NCI-H1092 treated with DMSO at 0.1 percent for 48 hours (cell line): ENCODE measurements at regions not wholly inside any gene's neighbourhood (a gene's known extent, or its start where the extent isn't known, plus 50 kb on each side); places are given as distances from the start of the nearest gene placed in this dataset.

ENCODE experiments used
- DNase-seq: peaks from one replicate; lab custom pipeline; 2025; lab: John Stamatoyannopoulos, UW

DNA sequence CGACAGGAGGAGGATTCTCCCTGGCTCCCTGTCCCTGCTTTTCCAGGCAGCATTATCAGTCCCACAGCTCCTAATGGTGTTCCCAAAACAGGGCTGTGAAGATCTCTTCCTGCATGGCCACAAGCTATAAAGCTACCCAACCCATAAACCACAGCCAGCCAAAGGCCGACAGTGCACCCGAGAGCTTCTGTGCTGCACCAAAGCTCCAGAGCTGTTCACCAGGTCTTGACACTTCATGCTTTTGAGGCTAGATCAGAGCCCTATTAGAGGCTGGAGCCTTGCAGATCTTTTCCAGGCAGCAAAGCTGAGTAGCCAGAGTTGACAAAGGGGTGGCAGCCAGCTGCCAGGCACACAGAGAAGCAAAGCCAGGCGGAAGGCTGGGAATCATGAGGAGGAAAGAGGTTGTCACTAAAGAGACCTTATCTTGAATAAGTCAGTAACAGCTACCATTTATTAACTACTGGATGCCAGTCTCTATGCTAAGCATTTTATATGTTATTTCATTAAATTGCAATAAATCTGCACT is 180.4 kb downstream of the KATNAL1 start:
- no peak for DNase-seq

DNA sequence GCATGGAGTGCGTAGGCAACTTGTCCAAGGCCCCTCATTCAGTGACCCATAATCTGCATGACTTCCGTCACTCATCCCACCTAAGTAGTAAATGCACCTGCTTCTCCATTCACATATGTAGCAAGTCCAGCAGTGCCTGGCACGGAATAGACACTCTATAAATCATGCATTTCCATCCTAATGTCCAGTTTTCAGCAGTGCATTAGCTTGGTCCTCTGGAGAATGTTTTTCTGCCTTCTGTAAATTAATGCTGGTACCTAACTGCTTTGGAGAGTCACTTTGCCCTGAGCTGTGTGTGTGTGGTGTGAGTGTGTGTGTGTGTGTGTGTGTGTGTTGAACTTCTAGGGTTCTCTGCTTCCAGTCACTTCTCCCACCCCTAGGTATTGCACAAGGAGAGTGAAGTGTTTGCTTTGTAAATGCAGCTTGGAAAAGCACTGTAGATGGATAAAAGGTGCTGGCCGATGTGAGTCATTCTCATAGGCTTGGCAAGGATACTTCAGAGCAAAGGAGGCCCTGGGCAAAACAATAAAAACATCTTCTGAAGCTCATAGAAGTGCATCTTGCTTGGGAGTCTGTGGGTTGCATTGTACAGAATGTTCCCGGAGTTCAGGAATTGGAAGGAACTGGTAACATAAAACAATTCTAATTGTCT is 181.8 kb downstream of the KATNAL1 start:
- DNase-seq, result peak; percentile 67

DNA sequence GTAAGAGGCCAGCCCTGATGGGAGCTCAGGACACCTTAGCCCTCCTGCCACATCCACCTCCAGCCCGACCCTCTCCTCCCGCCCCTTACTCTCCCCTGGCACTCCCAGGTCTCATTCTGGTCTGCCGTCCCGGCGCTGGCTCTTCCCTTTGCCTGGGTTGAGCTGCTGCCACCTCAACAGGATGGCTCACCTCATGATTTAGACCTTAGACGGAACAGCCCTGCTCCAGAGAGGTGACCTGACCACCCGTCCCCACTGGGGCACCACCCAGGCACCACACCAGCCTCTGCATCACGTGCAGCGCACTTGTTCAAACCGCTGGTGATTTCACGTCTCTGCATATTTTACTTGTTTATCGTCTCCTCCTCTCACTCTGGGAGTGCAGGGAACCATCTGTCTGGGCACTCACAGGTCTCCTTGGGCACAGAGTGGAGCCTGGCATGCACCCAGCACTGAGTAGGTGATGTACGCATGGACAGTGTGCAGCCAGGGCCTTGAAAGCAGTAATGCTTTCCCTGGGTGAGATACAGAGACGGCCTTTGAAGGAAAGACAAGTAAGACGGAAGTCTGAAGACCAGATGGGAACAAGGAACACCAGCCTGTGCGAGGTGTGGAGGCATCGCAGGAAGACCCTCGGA is 183.1 kb downstream of the KATNAL1 start:
- peak; percentile 10 for DNase-seq

DNA sequence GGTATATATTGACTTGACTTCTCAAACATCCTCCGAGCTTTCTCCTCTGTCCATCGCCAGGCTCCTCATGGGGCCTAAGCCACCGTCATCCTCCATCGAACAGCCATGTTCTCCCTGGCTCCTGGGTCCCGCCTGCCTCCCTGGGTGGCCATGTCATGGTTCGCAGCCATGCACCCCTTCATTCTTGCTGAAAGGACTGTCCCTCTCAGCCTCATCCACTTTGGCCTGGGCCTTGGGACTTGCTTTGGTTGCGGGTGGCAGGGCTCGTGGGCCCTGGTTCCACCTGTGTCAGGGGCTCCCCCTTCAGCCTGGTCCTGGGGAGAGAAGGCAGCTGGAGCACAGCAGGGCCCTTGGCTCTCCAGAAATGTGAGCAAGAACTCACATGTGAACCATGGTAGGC is 183.8 kb downstream of the KATNAL1 start:
- DNase-seq, result no peak

DNA sequence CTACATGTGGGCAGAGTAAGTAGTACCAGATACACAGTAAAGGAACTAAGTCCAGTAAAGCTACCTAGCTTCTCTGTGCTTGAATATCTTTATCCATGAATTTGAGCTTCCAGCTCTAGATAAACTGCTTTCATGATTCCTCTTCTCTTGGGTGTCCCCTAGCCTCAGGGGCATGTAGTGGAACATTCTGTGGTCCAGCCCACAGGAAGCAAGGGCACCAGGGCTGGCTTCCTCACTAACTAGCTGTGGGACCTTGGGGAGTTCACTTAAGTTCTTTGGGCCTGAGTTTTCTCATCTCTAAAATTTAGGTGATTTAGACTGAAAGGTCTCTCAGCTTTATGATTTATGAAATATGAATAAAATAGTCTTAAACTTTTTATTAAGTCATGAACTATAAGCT is 185.7 kb downstream of the KATNAL1 start:
- DNase-seq, result no peak

DNA sequence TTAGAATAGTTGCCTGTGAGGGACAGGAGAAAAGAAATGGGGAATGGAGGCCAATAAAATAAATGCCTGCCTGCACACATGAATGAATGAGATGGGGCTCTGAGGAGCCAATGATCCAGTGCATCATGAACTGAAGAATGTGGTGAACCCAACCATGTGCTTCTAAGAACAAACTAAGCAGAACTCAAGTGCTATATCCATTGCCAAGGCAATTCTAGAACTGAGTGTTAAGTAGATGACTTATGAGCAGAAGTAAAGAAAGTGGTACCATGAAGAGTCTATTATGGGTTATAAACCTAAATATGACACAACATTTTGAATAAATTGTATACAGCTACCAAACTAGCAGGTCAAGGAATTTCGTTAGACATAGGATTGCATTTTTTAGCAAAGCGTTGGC is 186.1 kb downstream of the KATNAL1 start:
- no peak for DNase-seq

DNA sequence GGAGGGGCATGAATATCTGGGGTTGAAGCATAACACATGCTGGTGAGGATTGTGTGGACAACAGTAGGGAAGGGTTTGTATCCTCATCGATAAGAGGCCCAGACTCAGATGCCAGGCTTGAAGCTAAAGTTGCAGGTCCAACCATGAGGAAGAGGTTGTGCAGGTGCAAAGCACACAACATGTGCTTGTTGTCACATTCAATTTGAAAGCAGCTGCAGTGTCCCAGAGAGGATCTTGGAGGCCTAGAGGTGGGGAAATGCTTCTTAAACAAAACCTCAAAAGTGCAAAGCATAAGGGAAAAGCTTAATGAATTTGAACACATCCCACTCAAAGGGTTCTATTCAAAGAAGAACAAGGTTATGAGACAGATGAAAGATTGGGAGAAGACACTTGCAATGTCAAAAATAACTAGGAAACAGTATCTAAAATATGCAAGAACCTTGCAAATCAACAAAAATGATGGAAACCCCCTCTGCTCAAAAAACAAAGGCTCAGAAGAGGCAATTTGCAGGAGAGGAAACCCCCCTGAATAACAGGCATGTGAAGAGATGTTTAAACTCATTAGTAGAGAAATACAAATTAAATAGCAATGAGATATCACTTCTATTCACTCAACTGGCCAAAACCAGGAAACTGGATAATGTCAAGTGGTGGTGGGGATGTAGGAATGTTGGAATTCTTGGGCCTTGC is 187.1 kb downstream of the KATNAL1 start:
- DNase-seq, result no peak

DNA sequence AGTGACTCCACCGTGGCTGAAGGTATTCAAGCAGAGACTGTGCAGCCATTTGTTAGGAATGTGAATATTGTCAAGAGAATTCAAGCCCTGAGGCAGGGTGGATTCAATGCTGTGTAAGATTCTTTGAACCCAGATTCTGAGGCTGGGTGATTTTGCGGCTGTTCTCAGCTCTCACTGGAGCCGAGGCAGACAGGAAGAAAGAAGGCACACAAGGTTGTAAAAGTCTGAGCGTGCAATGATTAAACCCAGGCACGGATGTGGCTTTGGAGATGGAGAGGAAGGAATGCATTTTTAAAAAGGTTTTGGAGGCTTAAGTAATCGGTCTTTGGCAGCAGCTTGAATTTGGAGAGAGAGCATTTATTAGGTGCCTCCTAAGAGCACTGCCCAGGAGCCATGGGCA is 187.9 kb downstream of the KATNAL1 start:
- peak; percentile 6 for DNase-seq

DNA sequence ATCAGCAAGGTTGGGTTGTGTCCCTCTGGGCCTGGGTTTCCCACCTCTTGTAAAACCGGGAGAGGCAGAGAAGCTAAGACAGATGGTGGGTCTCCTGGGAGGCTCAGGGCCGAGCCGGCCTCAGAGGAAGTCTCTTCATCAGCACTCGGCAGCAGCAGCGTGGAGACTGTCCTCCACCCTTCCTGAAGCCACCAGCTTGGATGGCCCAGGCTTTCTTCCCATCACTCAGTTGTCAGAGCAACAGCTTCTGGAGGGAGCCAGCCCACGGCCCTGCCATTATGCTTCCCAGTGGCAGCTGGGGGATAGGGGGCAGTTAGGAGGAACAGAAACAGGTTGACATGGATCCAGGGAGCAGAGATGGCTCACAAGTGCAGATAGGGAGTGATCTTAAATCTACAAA is 191.0 kb downstream of the KATNAL1 start:
- DNase-seq, result no peak

DNA sequence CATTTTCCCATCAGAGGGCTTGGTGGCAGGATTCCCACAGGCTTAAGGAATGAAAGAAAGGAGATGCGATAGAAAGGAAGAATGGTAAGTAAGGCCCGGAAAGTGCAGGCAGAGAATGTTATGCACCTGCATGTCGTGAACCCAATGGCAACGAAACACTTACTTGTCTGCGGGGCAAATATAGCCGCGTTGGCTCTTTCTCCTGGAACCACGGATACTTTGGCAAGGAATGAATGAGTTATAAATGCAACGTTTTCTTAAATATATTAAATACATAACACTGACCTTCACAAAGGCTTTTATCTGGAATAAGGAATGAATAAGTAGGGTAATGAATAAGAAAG is 192.1 kb downstream of the KATNAL1 start:
- DNase-seq, result peak; percentile 43

DNA sequence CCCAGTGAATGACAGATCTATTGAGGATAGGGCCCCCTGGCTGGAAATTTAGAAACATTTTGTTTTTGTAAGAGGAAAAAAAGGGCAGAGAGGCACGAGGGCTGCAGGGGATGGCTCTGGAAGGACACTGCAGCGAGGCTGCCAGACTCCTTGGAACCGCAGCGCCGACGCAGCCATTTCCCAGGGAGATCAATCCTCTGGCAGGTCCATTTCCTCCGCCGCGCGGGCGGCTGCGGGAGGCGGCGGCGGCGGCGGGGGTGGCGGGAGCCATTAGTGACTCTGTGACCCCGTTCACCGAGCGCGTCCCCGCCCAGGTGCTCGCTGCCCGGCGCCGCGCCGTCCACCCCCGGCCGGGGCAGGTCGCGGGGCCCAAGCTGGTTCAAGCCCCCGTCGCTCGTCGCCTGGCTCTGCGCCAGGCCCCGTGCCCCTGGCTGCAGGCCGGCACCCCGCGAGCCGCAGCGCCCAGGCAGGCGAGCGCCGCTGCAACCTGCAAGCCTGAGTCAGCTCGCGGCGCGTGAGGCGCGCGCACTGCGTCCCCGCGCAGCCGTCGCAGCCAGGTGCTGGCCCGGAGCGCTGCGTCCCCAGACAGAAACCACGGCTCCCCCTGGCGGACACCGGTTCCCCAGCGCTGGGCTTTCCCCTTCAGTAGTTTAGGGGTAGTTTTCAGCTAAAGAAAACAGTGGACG is 192.6 kb downstream of the KATNAL1 start:
- DNase-seq, result peak; percentile 71

DNA sequence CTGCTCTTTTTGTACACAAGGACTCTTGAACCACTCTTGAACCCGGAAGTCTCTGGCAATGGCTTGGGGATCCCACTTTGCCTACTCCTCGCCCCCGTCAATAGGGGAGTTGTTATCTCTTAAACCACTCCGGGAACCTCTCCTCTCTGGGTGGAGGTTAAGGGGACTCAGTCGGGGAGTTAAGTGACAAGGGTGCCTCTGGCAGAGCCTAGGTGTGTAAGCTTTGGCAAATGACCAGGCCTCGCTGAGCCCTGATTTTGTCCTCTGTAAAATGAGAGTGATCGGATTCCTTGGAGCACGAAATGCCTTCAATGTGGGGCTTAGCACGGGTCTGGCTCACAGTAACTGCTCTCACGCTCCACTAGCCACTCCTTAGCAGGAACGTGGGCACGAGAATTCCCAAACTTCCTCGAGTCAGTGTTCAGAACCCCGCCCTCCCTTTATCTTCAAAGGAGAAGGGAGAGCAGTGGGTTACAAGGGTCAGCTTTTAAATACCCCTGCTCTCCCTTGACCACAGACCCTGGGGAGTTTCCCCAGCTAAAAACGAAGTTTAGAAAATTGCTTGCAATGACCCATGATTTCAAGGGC is 193.3 kb downstream of the KATNAL1 start:
- no peak for DNase-seq

DNA sequence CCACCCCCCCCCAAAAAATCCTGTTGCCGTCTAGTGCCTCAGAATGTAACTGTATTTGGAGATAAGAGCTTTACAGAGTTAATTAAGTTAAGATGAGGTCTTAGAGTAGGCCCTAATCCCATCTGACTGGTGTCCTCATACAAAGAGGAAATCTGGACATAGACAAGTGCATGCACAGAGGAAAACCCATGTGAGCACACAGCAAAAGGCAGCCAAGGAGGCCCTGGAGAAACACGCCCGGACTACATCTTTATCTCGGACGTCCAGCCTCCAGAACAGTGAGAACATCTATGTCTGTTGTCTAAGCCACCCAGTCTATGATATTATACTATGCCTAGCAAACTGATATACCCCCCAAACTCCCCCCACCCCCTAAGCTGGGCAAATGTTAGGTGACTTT is 193.8 kb downstream of the KATNAL1 start:
- DNase-seq, result no peak

DNA sequence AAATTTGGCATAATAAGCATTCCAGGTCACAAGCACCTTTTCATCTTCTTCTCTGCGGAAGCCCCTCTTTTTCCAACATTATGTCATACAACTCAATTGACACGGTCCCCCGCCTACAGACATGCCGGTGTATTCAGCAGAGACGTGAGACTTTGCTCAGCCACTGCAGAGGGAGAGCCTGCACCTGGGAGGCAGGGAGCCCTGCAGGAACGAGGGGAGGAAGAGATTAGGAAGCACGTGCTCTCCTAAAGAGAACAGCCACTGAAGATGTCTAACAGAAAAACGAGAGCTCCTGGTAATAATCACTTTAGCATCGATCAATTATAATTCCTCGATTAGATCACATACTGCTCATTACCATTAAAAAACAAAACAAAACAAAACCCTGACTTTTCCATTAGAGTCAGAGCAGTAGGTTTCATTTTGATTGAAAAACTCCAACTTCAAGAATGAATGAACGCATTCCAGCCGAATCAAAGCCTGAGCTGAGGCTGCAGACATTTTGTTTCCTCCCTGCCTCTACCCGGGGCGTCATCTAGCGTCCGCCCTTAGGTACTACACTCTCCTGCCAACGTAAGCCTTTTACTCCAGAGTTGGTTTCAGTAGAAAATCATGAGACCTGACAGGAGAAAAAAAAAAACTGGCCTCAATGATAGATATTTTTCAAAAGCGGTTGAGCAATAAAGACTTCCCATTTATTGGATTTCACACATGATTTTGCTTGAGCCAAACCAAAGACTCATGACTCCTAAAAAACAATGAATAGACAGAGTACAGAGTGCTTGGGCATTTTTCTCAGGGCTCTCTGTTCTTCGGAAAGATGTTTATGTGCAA is 194.5 kb downstream of the KATNAL1 start:
- peak; percentile 68 for DNase-seq

DNA sequence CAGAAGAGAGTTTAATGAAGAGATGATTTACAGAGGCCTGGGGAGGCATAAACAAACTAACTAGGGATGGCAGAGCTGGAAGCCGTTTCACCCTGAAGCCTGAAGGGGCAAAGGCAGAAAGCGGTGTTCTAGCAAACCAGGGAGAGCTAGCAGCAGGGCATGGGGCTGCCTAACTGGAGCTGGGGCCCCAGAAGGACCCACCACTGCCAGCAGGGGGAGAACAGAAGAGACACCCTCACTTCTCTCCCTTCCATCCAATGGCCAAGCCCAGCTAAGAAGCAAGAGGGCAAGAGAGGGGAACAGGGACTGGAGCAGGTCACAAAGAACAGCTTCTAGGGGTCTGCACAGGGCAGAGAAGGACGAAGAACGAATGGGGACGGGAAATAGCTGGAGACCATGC is 195.5 kb downstream of the KATNAL1 start:
- DNase-seq, result no peak

DNA sequence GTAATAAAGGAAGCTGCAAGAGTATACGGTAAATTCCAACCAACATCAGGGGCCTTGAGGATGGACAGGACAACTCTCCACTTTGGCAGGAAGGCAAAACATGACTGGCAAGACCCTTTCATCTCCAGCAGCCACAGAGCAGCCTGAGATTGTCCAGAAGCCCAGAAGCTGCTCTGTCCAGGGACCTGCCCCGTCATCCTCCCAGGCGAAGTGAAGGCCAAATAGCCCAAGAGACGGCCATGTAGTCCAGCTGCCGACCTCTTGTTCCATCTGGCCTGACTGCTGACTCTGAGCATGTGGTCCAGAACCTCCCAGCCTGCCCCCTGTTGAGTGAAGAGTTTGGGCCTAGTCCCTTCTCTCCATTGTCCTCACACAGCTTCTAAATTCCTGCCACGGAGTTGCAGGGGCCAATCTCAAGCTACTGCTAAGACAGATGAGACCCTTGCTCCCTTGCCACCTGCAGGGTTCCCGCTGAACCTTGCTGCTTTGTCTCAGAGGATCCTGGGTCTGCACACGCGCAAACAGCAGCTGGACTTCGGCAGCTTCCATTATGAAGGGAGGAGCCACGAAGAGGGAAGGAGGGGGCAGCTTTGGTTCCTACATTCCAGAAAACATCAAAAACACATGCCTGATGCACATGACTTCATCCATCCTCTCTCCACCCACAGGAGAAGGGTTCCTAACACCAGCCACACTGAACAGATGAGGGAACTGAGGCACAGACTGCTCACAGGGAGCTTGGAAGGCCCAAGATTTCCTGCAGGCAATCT is 196.9 kb downstream of the KATNAL1 start:
- no peak for DNase-seq

DNA sequence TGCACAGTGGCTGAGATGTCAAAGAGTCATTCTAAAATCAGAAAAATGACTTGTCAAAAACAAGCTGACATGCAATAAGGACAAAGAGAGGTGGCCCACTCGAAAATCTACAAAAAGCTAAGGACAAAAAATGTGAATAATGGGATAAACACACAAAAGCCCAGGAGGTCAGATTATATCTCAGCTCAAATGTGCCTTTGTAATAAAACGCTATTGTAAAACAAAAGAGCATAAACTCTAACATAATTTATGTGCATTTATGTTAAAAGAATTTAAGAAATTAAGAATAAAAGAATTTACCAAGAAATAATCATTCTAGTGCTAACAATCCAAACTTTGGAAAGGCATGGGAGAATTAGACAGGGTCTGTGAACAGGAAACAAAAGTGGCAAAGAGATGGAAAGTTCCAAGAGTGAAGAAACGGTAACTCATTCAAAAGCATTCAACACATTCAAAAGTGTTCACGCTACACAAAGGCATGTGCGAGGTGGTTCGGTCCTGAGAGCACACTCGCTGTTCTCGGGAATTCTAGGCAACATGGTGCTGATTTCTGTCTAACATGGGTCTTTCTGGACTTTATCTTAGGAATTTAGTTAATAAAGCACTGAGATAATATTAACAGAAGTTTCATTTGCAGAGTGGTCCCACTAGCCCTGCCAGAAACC is 197.7 kb downstream of the KATNAL1 start:
- no peak for DNase-seq

DNA sequence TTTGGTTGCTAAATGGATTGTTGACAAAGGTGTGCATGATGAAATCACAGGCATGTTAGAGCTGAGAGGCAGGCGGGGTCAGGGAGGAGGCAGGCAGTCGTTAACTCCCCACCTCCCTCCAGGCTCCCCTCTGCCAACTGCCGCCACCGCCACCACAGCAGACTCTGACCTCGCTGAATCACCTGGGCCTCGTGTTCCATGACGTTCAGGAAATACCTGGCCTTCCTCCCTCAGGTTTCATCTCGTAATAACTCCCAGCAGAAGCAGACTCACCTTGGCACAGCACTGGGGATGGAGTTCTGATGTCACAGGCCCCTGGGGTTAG is 198.5 kb downstream of the KATNAL1 start:
- no peak for DNase-seq

DNA sequence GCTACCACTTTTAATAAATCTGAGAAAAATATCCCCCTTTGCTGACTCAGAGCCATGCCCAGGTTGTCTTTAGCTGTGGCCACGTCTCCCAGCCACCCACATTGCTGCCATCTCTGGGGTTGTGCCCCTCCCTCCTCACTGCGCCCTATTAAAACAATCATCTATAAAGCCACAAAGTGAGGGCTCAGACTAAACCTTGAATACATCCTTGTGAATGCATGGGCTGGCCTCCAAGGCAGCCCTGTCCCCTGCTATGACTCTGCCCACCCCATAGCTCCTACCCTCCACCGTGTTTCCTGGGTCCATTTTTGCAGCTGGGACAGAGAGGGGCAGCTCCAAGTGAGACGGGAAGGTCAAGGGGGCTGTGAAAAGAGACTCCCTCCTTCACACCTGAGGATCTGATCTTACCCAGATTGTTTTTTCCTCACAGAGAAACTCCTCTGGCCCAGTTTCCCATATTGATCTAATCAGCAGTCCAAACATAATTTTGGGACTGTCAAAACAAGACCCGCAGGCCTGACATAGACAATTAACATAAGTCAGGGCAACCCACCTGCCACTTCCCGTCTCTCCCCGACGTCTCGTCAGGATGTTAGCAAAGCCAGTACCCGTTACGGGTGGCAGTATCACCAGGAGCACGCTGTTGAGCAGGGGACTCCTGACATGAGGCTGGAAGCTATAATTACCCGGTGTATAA is 199.0 kb downstream of the KATNAL1 start:
- peak; percentile 22 for DNase-seq
